Esophagus muscularis mucosa (tissue), 4 donors: ENCODE measurements at regions not wholly inside any gene's neighbourhood (a gene's known extent, or its start where the extent isn't known, plus 50 kb on each side); places are given as distances from the start of the nearest gene placed in this dataset.

Experiments
- EP300 ChIP-seq: sonication (generic); formaldehyde crosslinking; IDR thresholded peaks from one replicate; pipeline ENCODE4 v1.6.1; 2017; ENCODE audit warnings: antibody characterized with exemption
- POLR2A ChIP-seq: fragments of 450-650 bp; IDR thresholded peaks from one replicate; pipeline ENCODE4 v1.6.1; 2017; ENCODE audit warnings: antibody characterized with exemption, moderate library complexity, mild to moderate bottlenecking, low read depth
- POLR2AphosphoS5 ChIP-seq, 2 donors: sonication (generic); formaldehyde crosslinking; IDR thresholded peaks; one replicate each; pipeline ENCODE4 v1.6.1; 2017; ENCODE audit warnings: antibody characterized with exemption in 2 of 2
- TF ChIP-seq, protein P1 (sequence below), 3 experiments: fragments of 200-600 bp in 2 of 3; fragments of 450-650 bp in 1 of 3; sonication (generic) in 2 of 3; IDR thresholded peaks; one replicate each; pipeline ENCODE4 v1.5.1; 2017 to 2019; ENCODE audit warnings: antibody characterized with exemption in 3 of 3, mild to moderate bottlenecking in 2 of 3, moderate library complexity in 1 of 3

DNA sequence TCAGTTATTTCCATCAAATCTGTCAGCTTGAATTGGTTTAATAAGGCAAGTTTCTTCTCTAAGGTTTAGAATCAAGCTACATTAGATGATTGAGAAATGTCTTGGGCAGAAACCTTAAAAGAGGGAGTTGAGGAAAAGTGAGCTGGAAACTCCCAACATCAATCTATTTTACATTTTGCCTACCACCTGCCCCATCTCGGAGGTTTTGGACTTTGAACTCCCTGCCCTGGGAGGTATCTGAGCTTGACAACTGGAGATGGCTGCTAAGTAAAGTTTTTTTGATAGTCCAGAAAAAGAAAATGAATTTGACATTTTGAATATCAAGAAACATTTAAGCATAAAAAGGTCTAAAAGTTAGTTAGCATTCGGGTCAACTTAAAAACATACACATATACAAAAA is 234.2 kb downstream of the NFKBIZ start:
- TF ChIP-seq POLR2A (no peak), POLR2AphosphoS5 (IDR thresholded peaks at IDR 0.05) (no peak), EP300 (no peak)
- TF ChIP-seq, protein P1, sequence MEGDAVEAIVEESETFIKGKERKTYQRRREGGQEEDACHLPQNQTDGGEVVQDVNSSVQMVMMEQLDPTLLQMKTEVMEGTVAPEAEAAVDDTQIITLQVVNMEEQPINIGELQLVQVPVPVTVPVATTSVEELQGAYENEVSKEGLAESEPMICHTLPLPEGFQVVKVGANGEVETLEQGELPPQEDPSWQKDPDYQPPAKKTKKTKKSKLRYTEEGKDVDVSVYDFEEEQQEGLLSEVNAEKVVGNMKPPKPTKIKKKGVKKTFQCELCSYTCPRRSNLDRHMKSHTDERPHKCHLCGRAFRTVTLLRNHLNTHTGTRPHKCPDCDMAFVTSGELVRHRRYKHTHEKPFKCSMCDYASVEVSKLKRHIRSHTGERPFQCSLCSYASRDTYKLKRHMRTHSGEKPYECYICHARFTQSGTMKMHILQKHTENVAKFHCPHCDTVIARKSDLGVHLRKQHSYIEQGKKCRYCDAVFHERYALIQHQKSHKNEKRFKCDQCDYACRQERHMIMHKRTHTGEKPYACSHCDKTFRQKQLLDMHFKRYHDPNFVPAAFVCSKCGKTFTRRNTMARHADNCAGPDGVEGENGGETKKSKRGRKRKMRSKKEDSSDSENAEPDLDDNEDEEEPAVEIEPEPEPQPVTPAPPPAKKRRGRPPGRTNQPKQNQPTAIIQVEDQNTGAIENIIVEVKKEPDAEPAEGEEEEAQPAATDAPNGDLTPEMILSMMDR (IDR thresholded peaks at IDR 0.05), result no peak
